ENCODE measurements at regions not wholly inside any gene's neighbourhood (a gene's known extent, or its start where the extent isn't known, plus 50 kb on each side); places are given as distances from the start of the nearest gene placed in this dataset.

- TF ChIP-seq CTCF (conservative IDR thresholded peaks at IDR 0.05) = no peak
- H3K27ac ChIP-seq = no peak overlapping the region
Measured at GRCh38 chr13:76762721-76763120, 123.5 kb downstream of the KCTD12 start.

DNA sequence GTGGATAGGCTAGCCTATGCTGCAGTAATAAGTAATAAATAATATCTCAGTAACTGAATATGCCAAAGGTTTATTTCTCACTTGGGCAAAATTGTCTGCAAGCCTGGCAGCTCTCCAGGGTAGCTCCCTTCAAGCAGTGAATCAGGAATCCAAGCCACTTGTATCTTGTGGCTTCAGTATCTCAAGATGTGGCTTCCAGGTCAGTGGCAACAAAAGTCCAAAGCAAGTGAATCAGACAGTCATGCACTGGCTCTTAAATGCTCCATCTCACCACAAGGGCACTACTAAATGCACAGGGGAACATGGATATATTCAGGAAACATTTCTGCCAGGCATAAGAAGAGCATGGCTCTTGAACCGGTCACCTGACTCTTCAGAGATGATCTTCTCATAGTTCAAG is 126.3 kb downstream of the KCTD12 start:
- TF ChIP-seq CTCF (conservative IDR thresholded peaks at IDR 0.05) = no peak
- H3K27ac ChIP-seq = no peak overlapping the region

DNA sequence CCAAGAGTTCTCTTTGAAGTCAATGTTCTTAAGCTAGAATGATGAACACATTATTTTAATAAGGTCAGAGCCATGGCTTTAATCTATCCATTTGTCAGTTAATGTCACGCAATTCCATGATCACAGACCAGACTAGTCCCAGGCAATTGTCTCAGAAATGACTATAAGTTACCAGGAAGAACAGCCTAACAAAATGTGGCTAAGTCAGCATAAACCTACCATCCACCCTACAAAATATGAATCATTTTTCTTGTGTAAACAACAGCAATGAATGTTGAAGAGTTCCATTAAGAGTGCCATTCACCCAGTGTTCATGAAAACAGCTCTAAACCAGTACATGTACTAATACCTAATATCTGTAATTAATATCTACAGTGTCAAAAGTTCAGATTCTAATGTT is 127.5 kb downstream of the KCTD12 start:
- no peak overlapping the region for H3K27ac ChIP-seq
- TF ChIP-seq CTCF (conservative IDR thresholded peaks at IDR 0.05) = no peak

- no peak for TF ChIP-seq CTCF (conservative IDR thresholded peaks at IDR 0.05)
- no peak overlapping the region for H3K27ac ChIP-seq
Measured at GRCh38 chr13:76758257-76758656, 127.9 kb downstream of the KCTD12 start.

DNA sequence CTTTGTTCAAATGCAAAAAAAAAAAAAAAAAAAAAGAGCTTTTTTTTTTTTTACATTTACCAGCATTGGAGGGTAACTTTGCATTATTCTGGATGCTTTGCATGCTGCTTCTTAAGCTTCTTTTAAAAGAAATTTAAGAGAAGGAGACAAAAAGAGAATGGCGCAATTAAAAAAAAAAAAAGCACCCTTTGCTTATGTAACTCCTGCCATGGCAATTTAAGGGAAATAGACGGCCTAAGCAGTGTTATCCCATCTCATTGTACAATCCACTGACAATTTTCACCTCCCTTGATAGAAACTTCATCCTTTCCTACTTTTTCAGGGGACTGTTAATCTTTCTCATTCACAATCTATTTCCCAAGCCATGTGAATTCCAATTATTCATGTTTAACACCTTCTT is 129.8 kb downstream of the KCTD12 start:
- no peak overlapping the region for H3K27ac ChIP-seq
- no peak for TF ChIP-seq CTCF (conservative IDR thresholded peaks at IDR 0.05)

DNA sequence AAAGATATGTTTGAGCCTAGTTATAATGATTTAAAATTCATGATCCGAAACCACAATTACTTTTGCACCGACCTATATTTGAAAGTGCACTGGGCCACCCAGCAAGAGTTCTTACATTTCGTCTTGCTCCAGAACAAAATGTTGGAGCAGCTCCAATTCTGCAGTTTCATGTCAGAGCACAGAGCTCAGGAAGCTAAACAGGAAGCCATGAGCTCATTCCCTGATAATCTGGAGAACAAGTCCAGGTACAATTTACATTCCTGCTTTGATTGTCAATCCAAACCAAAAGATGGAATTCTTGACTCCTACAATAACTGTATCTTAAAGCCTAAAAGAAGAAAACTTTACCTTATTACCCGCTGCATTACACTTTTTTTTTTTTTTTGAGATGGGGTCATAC is 131.8 kb downstream of the KCTD12 start:
- TF ChIP-seq CTCF (conservative IDR thresholded peaks at IDR 0.05) = no peak
- no peak overlapping the region for H3K27ac ChIP-seq

DNA sequence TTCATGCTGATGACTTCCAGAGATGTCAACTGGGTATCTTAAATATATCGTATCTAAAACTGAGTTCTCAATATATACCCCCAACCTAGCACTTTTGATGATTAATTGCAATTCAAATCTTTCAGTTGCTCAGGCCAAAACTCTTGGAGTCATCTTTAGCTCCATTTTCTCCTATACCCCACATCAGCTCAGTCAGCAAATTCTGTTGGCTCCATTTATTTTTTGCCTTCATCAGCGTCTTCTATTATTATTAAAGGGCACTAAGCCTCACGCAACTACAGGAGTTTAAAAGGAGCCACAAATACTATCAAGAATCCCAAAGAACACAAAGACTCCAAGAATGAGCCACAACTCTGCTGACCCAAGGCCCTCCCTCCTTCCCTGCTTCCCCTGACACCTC is 134.9 kb downstream of the KCTD12 start:
- no peak overlapping the region for H3K27ac ChIP-seq
- TF ChIP-seq CTCF (conservative IDR thresholded peaks at IDR 0.05) = no peak

DNA sequence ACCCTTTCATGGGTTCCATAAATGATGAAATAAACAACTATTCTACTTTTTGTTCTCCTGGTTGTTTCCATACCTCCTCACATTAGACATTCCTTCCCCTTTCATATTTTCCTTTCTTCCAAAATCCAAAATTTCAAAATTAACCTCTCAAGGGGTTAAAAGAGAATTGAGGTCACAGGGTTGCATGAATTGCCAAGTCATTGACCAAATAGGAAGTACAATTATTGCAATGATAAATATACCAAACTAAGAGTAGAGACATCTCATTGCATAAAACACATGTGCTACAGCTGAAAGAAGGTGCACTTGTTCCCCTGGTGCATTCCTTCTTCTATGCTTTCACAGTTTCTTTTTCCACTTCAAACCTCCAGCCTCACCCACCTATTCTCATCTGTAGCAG is 136.1 kb downstream of the KCTD12 start:
- no peak for TF ChIP-seq CTCF (conservative IDR thresholded peaks at IDR 0.05)
- H3K27ac ChIP-seq = no peak overlapping the region

Measured in VCaP (cell line).